Thoracic aorta (tissue), 2 donors: ENCODE measurements at regions not wholly inside any gene's neighbourhood (a gene's known extent, or its start where the extent isn't known, plus 50 kb on each side); places are given as distances from the start of the nearest gene placed in this dataset.
A peak's percentile ranks its signal among the peaks of the same experiment; 100 is the strongest.

Source experiments
- ATAC-seq: fragments of 150-250 bp; one replicate; pipeline ENCODE4 v1.8.0; 2017; ENCODE audit warnings: low read depth; ENCODE audit not compliant: insufficient number of reproducible peaks, low FRiP score
- DNase-seq: peaks from one replicate; pipeline ENCODE4 v3.0.0-alpha.2; 2020; ENCODE audit warnings: low spot score
- H3K27ac ChIP-seq, 2 donors: fragments of 200-600 bp; sonication (generic); 1 replicate in 1 of 2; 2 replicates in 1 of 2; pipeline ENCODE4 v1.5.1; 2016; ENCODE audit warnings: mild to moderate bottlenecking in 2 of 2, moderate library complexity in 2 of 2
- H3K27me3 ChIP-seq: fragments of 200-600 bp; sonication (generic); replicated peaks from 2 replicates; pipeline ENCODE4 v1.6.0; 2016; ENCODE audit warnings: mild to moderate bottlenecking; ENCODE audit not compliant: insufficient read depth
- H3K36me3 ChIP-seq: fragments of 200-600 bp; sonication (generic); one replicate; pipeline ENCODE4 v1.5.1; 2016
- H3K4me1 ChIP-seq, 2 donors: fragments of 200-600 bp; sonication (generic); 1 replicate in 1 of 2; 2 replicates in 1 of 2; pipeline versions ENCODE4 v1.5.1 to v1.6.0; 2016; ENCODE audit warnings: low read depth in 2 of 2, mild to moderate bottlenecking in 1 of 2; ENCODE audit not compliant: control insufficient read depth in 1 of 2
- H3K4me3 ChIP-seq: fragments of 200-600 bp; sonication (generic); 2 replicates; pipeline ENCODE4 v1.5.1; 2016; ENCODE audit warnings: mild to moderate bottlenecking
- H3K9me3 ChIP-seq: fragments of 200-600 bp; sonication (generic); 2 replicates; pipeline ENCODE4 v1.5.1; 2016
- CTCF ChIP-seq: fragments of 200-600 bp; sonication (generic); IDR thresholded peaks from one replicate; pipeline ENCODE4 v1.5.1; 2019; ENCODE audit warnings: antibody characterized with exemption

GRCh38 chr20:11165789-11166188 is 492.0 kb upstream of the JAG1 start:
- no peaks in the 10 kb centered on the region for H3K9me3 ChIP-seq
- no peak overlapping the region for H3K4me3 ChIP-seq
- no peak for ATAC-seq
- no peak for DNase-seq
- no peak for TF ChIP-seq CTCF
- no peak overlapping the region for H3K27ac ChIP-seq
- no peaks in the 10 kb centered on the region for H3K36me3 ChIP-seq
- H3K27me3 ChIP-seq, result no peaks in the 10 kb centered on the region
- peaks cover 8 to 13% of the 10 kb centered on the region in 2 donors for H3K4me1 ChIP-seq

DNA sequence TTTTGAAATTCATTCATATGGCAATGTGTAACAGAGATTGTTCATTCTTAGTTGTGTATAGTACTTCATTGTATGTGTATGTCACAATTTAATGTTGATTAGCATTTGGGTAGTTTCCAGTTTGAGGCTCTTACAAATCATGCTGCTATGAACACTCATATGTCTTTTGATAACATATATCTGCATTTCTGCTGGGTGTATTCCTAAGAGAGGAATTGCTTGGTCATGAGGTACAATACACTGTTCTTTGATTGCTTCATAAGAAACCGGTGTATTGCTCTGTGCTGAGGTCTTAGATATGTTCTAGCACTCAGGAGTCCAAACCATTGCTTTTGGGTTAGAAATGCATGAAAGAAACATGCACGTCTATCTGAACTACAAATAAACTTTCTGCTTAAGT is 492.9 kb upstream of the JAG1 start:
- H3K4me3 ChIP-seq, result no peak overlapping the region
- peaks cover 11 to 18% of the 10 kb centered on the region in 2 donors for H3K4me1 ChIP-seq
- DNase-seq (no peak), ATAC-seq (no peak)
- H3K27ac ChIP-seq, result no peak overlapping the region
- H3K27me3 ChIP-seq, result no peaks in the 10 kb centered on the region
- no peak for TF ChIP-seq CTCF
- H3K9me3 ChIP-seq, result no peaks in the 10 kb centered on the region
- no peaks in the 10 kb centered on the region for H3K36me3 ChIP-seq

GRCh38 chr20:11168026-11168425 is 494.2 kb upstream of the JAG1 start:
- Histone ChIP-seq H3K36me3 (no peaks in the 10 kb centered on the region), H3K4me3 (no peak overlapping the region), H3K4me1 (peaks cover 11 to 18% of the 10 kb centered on the region in 2 donors), H3K27ac (no peak overlapping the region), H3K9me3 (no peaks in the 10 kb centered on the region), H3K27me3 (no peaks in the 10 kb centered on the region)
- DNase-seq (no peak), ATAC-seq (no peak)
- TF ChIP-seq CTCF, result no peak

GRCh38 chr20:11170025-11170424 is 496.2 kb upstream of the JAG1 start:
- no peaks in the 10 kb centered on the region for H3K9me3 ChIP-seq
- peak overlapping the region; percentile 1 for H3K4me3 ChIP-seq
- TF ChIP-seq CTCF, result no peak
- DNase-seq (no peak), ATAC-seq (no peak)
- H3K36me3 ChIP-seq, result no peaks in the 10 kb centered on the region
- H3K27me3 ChIP-seq, result no peaks in the 10 kb centered on the region
- H3K27ac ChIP-seq, result peak overlapping the region; percentile 9 to 31
- H3K4me1 ChIP-seq, result peaks cover 11 to 26% of the 10 kb centered on the region in 2 donors

GRCh38 chr20:11170565-11170964 is 496.8 kb upstream of the JAG1 start:
- peaks cover 11 to 32% of the 10 kb centered on the region in 2 donors for H3K4me1 ChIP-seq
- no peak for DNase-seq
- peak overlapping the region; percentile 9 to 31 for H3K27ac ChIP-seq
- peak overlapping the region; percentile 1 for H3K4me3 ChIP-seq
- no peak for TF ChIP-seq CTCF
- H3K27me3 ChIP-seq, result no peaks in the 10 kb centered on the region
- no peak for ATAC-seq
- H3K9me3 ChIP-seq, result no peaks in the 10 kb centered on the region
- no peaks in the 10 kb centered on the region for H3K36me3 ChIP-seq
